ENCODE measurements at regions not wholly inside any gene's neighbourhood (a gene's known extent, or its start where the extent isn't known, plus 50 kb on each side); places are given as distances from the start of the nearest gene placed in this dataset.

DNA sequence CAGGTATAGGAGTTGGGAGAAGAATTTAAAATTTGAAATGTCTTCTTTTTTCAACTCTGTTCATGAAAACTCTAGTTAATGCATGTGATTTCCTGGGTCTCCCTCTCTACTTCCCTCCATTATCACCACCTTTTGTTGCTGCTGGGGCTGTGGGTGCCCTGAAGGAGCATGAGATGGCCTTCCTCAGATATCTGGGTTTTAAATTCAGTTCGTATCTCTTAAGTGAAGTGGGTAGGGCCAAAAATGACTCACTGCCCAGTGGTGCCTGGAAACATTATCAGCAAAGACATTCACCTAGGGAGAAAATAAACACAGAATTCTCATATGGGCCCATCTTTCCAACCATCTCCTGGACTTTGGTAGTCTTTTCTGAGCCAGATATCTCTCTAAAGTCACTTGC, 234.9 kb upstream of the PLEKHG7 start:
- TF ChIP-seq TCF7 (IDR thresholded peaks at IDR 0.05; ENCODE audit: borderline replicate concordance) (no peak), YBX1 (IDR thresholded peaks at IDR 0.05) (no peak), TBL1XR1 (IDR thresholded peaks at IDR 0.05; ENCODE audit: low read depth, low read length) (no peak), POLR2AphosphoS5 (IDR thresholded peaks at IDR 0.05; ENCODE audit: low read length) (peak; percentile 44; the same call in 1 of the 2 replicates), BCL3 (IDR thresholded peaks at IDR 0.05; ENCODE audit: borderline replicate concordance, insufficient read depth, low read depth, low read length, poor library complexity, severe bottlenecking) (no peak), EZH2 (IDR thresholded peaks at IDR 0.05; ENCODE audit: borderline replicate concordance, control insufficient read depth, low read depth, low read length) (no peak), FOXM1 (IDR thresholded peaks at IDR 0.05; ENCODE audit: low read depth, low read length) (no peak), POLR2A (IDR thresholded peaks at IDR 0.05; ENCODE audit: low read depth, low read length) (peak; percentile 61)
- TF ChIP-seq, protein P1, sequence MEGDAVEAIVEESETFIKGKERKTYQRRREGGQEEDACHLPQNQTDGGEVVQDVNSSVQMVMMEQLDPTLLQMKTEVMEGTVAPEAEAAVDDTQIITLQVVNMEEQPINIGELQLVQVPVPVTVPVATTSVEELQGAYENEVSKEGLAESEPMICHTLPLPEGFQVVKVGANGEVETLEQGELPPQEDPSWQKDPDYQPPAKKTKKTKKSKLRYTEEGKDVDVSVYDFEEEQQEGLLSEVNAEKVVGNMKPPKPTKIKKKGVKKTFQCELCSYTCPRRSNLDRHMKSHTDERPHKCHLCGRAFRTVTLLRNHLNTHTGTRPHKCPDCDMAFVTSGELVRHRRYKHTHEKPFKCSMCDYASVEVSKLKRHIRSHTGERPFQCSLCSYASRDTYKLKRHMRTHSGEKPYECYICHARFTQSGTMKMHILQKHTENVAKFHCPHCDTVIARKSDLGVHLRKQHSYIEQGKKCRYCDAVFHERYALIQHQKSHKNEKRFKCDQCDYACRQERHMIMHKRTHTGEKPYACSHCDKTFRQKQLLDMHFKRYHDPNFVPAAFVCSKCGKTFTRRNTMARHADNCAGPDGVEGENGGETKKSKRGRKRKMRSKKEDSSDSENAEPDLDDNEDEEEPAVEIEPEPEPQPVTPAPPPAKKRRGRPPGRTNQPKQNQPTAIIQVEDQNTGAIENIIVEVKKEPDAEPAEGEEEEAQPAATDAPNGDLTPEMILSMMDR (IDR thresholded peaks at IDR 0.05 in 2 of 3, conservative IDR thresholded peaks at IDR 0.05 in 1 of 3; ENCODE audit: control insufficient read depth in 2 of 3, extremely low read depth in 1 of 3, insufficient read depth in 1 of 3, low read depth in 3 of 3, low read length in 3 of 3), result no peak
- TF ChIP-seq, protein P2, sequence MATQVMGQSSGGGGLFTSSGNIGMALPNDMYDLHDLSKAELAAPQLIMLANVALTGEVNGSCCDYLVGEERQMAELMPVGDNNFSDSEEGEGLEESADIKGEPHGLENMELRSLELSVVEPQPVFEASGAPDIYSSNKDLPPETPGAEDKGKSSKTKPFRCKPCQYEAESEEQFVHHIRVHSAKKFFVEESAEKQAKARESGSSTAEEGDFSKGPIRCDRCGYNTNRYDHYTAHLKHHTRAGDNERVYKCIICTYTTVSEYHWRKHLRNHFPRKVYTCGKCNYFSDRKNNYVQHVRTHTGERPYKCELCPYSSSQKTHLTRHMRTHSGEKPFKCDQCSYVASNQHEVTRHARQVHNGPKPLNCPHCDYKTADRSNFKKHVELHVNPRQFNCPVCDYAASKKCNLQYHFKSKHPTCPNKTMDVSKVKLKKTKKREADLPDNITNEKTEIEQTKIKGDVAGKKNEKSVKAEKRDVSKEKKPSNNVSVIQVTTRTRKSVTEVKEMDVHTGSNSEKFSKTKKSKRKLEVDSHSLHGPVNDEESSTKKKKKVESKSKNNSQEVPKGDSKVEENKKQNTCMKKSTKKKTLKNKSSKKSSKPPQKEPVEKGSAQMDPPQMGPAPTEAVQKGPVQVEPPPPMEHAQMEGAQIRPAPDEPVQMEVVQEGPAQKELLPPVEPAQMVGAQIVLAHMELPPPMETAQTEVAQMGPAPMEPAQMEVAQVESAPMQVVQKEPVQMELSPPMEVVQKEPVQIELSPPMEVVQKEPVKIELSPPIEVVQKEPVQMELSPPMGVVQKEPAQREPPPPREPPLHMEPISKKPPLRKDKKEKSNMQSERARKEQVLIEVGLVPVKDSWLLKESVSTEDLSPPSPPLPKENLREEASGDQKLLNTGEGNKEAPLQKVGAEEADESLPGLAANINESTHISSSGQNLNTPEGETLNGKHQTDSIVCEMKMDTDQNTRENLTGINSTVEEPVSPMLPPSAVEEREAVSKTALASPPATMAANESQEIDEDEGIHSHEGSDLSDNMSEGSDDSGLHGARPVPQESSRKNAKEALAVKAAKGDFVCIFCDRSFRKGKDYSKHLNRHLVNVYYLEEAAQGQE (IDR thresholded peaks at IDR 0.05; ENCODE audit: low read depth, low read length), result no peak
- TF ChIP-seq, protein P3, sequence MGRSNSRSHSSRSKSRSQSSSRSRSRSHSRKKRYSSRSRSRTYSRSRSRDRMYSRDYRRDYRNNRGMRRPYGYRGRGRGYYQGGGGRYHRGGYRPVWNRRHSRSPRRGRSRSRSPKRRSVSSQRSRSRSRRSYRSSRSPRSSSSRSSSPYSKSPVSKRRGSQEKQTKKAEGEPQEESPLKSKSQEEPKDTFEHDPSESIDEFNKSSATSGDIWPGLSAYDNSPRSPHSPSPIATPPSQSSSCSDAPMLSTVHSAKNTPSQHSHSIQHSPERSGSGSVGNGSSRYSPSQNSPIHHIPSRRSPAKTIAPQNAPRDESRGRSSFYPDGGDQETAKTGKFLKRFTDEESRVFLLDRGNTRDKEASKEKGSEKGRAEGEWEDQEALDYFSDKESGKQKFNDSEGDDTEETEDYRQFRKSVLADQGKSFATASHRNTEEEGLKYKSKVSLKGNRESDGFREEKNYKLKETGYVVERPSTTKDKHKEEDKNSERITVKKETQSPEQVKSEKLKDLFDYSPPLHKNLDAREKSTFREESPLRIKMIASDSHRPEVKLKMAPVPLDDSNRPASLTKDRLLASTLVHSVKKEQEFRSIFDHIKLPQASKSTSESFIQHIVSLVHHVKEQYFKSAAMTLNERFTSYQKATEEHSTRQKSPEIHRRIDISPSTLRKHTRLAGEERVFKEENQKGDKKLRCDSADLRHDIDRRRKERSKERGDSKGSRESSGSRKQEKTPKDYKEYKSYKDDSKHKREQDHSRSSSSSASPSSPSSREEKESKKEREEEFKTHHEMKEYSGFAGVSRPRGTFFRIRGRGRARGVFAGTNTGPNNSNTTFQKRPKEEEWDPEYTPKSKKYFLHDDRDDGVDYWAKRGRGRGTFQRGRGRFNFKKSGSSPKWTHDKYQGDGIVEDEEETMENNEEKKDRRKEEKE (IDR thresholded peaks at IDR 0.05), result no peak

Measured in GM12878 (cell line).